HepG2 (cell line): ENCODE measurements at regions not wholly inside any gene's neighbourhood (a gene's known extent, or its start where the extent isn't known, plus 50 kb on each side); places are given as distances from the start of the nearest gene placed in this dataset.

Experiments used
- ATAC-seq: fragments of 200-7000 bp; cut with Tn5 transposase; 3 replicates; pipeline ENCODE4 v1.9.1; 2020; ENCODE audit warnings: mild to moderate bottlenecking, moderate library complexity
- BruUV-seq: library from RNA; stranded (reverse); fragments of 400-500 nt; replicated peaks from 2 replicates; lab custom pipeline; 2021; lab: Mats Ljungman, UMichigan
- CTCF ChIA-PET: fragments of 300-600 bp; formaldehyde crosslinking; extraction: SDS; loops from one replicate; lab custom pipeline; 2021; ENCODE audit warnings: low total read pairs, inconsistent platforms, low intra/inter-chr PET ratio; lab: Yijun Ruan, JAX
- POLR2A ChIA-PET: fragments of 350-600 bp; sonication (Branson Sonifier 250); formaldehyde crosslinking; loops from one replicate; lab custom pipeline; 2020; ENCODE audit warnings: antibody characterized with exemption, inconsistent platforms; lab: Yijun Ruan, JAX
- DNase-seq: peaks from one replicate; pipeline ENCODE4 v3.0.0-alpha.2; 2015; ENCODE audit warnings: low spot score
- FAIRE-seq: peaks from 3 replicates; lab custom pipeline; 2011; peaks lifted over from hg19 to GRCh38; lab: Jason Lieb, UNC
- H2AFZ ChIP-seq: one replicate; pipeline ENCODE4 v1.6.1; 2011; ENCODE audit warnings: low read length, inconsistent platforms
- H3K27ac ChIP-seq: fragments of 300-600 bp; 3 replicates; pipeline ENCODE4 v1.8.0; 2011; ENCODE audit warnings: mixed run types, mild to moderate bottlenecking, mixed read lengths, low read length, inconsistent platforms; ENCODE audit not compliant: insufficient read depth; ENCODE audit errors: extremely low read length
- H3K27me3 ChIP-seq, 2 experiments: fragments of 200-600 bp in 1 of 2; 2 replicates in 1 of 2; 3 replicates in 1 of 2; pipeline versions ENCODE4 v1.6.0 to v1.8.0; 2011; ENCODE audit warnings: low read length in 2 of 2, mild to moderate bottlenecking in 2 of 2, moderate library complexity in 2 of 2, inconsistent platforms in 1 of 2; ENCODE audit not compliant: insufficient read depth in 2 of 2, control insufficient read depth in 1 of 2
- H3K36me3 ChIP-seq, 2 experiments: fragments of 200-600 bp in 1 of 2; replicated peaks in 1 of 2; 2 replicates in 1 of 2; 3 replicates in 1 of 2; pipeline versions ENCODE4 v1.5.1 to v1.8.0; 2011; ENCODE audit warnings: low read length in 2 of 2, inconsistent platforms in 1 of 2; ENCODE audit not compliant: insufficient read depth in 2 of 2, control insufficient read depth in 1 of 2
- H3K4me1 ChIP-seq: 2 replicates; pipeline ENCODE4 v1.5.1; 2012; ENCODE audit warnings: low read length, inconsistent platforms; ENCODE audit not compliant: insufficient read depth
- H3K4me2 ChIP-seq: 2 replicates; pipeline ENCODE4 v1.6.0; 2011; ENCODE audit warnings: low read depth, low read length, inconsistent platforms
- H3K4me3 ChIP-seq, 3 experiments: fragments of 200-600 bp in 1 of 3; sonication (generic), shearing (Covaris generic) in 1 of 3; replicated peaks in 1 of 3; 2 replicates each; pipeline ENCODE4 v1.5.1; 2011 to 2016; ENCODE audit warnings: low read length in 3 of 3, inconsistent platforms in 2 of 3, low read depth in 2 of 3, mild to moderate bottlenecking in 2 of 3, control low read depth in 1 of 3, mixed read lengths in 1 of 3; ENCODE audit not compliant: insufficient read depth in 1 of 3
- H3K79me2 ChIP-seq: one replicate; pipeline ENCODE4 v1.6.1; 2011; ENCODE audit warnings: low read length, inconsistent platforms; ENCODE audit not compliant: insufficient read depth
- H3K9ac ChIP-seq: 2 replicates; pipeline ENCODE4 v1.6.0; 2011; ENCODE audit warnings: mild to moderate bottlenecking, low read depth, low read length, inconsistent platforms; ENCODE audit not compliant: insufficient read depth
- H3K9me3 ChIP-seq: 2 replicates; pipeline ENCODE4 v1.5.1; 2012; ENCODE audit warnings: mild to moderate bottlenecking, low read length
- H4K20me1 ChIP-seq: 2 replicates; pipeline ENCODE4 v1.6.0; 2011; ENCODE audit warnings: inconsistent platforms, mild to moderate bottlenecking, low read length, moderate library complexity; ENCODE audit not compliant: insufficient read depth
- MYC ChIP-seq: sonication (generic); formaldehyde crosslinking; IDR thresholded peaks from 2 replicates; pipeline ENCODE4 v1.9.0; 2021; ENCODE audit warnings: missing genetic modification reagents, borderline replicate concordance
- STAG1 ChIP-seq: sonication (generic); formaldehyde crosslinking; IDR thresholded peaks from 2 replicates; pipeline ENCODE4 v1.4.0; 2020; ENCODE audit warnings: missing genetic modification reagents
- ZFP41 ChIP-seq: sonication (generic); formaldehyde crosslinking; IDR thresholded peaks from 2 replicates; pipeline ENCODE4 v1.4.0; 2020; ENCODE audit warnings: mild to moderate bottlenecking, missing genetic modification reagents, borderline replicate concordance
- ZNF407 ChIP-seq: sonication (generic); formaldehyde crosslinking; IDR thresholded peaks from one replicate; pipeline ENCODE4 v1.5.1; 2020; ENCODE audit warnings: mild to moderate bottlenecking, missing genetic modification reagents; ENCODE audit errors: not compliant biosample characterization
- ZSCAN21 ChIP-seq: sonication (generic); formaldehyde crosslinking; IDR thresholded peaks from 2 replicates; pipeline ENCODE4 v1.8.0; 2022; ENCODE audit warnings: mild to moderate bottlenecking, missing genetic modification reagents, moderate library complexity, borderline replicate concordance
- WGBS: methylation state at CpG from one replicate; pipeline ENCODE4 v1.1.6; 2017; ENCODE audit warnings: low lambda C conversion rate; 5-methylcytosine and 5-hydroxymethylcytosine counted together
- in situ Hi-C: cut with HindIII; loops from 2 replicates; pipeline ENCODE4 v1.10.0; 2017; ENCODE audit warnings: low pct_unique_long_range_greater_than_20kb; ENCODE audit not compliant: extremely low pct_ligation_motif_present
- intact Hi-C: fragments of 100-400 bp; cut with micrococcal nuclease; formaldehyde crosslinking; loops from one replicate; pipeline ENCODE4 v1.10.0; 2022; ENCODE audit not compliant: unreplicated experiment

- no peak for TF ChIP-seq ZNF407 (CRISPR knock-in tag)
- TF ChIP-seq MYC (CRISPR knock-in tag) = 0 out of 2 replicates have a peak, but pooled peaks have one; percentile 4
- TF ChIP-seq STAG1 (CRISPR knock-in tag) = no peak
Observed at GRCh38 chr20:23163562-23163961, 77.4 kb upstream of the CD93 start (continued).

- peaks cover 4 to 22% of the 10 kb centered on the region in 2 experiments; a peak in 3 of 5 replicates for H3K27me3 ChIP-seq
- ChIA-PET POLR2A (no interaction called here), CTCF (no interaction called here)
- no TSS peak for BruUV-seq
- no peak overlapping the region for H3K9ac ChIP-seq
- no peak overlapping the region for H3K4me2 ChIP-seq
- no peak overlapping the region for H2AFZ ChIP-seq
- no peak for ATAC-seq
- intact Hi-C loops (no loop called here), in situ Hi-C loops (no loop called here)
- WGBS = 92% methylated on average over 4 of the region's 5 CpGs
- H4K20me1 ChIP-seq = no peaks in the 10 kb centered on the region
- no peaks in the 10 kb centered on the region for H3K36me3 ChIP-seq
- no peak for DNase-seq
- H3K9me3 ChIP-seq = no peaks in the 10 kb centered on the region
- FAIRE-seq = no peak
- TF ChIP-seq ZFP41 (CRISPR knock-in tag) (no peak), ZSCAN21 (CRISPR knock-in tag) (0 out of 2 replicates have a peak, but pooled peaks have one; percentile 15)
- H3K4me3 ChIP-seq = no peak overlapping the region
- H3K27ac ChIP-seq = no peak overlapping the region
- H3K4me1 ChIP-seq = peaks cover 18% of the 10 kb centered on the region
- no peaks in the 10 kb centered on the region for H3K79me2 ChIP-seq
Observed at GRCh38 chr20:23162887-23163286, 76.8 kb upstream of the CD93 start.
